ENCODE measurements at regions not wholly inside any gene's neighbourhood (a gene's known extent, or its start where the extent isn't known, plus 50 kb on each side); places are given as distances from the start of the nearest gene placed in this dataset.
"Not testable (repeated sequence)": the region's sequence is repeated elsewhere in the genome, so short reads cannot be mapped to it uniquely, and the experiment has no call there.

- not testable (repeated sequence) for TF ChIP-seq HDGF (IDR thresholded peaks at IDR 0.05); ZNF174 (CRISPR knock-in tag; IDR thresholded peaks at IDR 0.05); ETS1 (conservative IDR thresholded peaks at IDR 0.05; ENCODE audit: control insufficient read depth, low read depth, low read length); CTCF (IDR thresholded peaks at IDR 0.05 in 2 of 3, conservative IDR thresholded peaks at IDR 0.05 in 1 of 3; ENCODE audit: insufficient read depth in 2 of 3, low read depth in 1 of 3, low read length in 3 of 3); ATF7 (IDR thresholded peaks at IDR 0.05); ZBTB2 (IDR thresholded peaks at IDR 0.05); POLR2A (conservative IDR thresholded peaks at IDR 0.05); RAD21 (CRISPR knock-in tag; conservative IDR thresholded peaks at IDR 0.05 in 1 of 2, IDR thresholded peaks at IDR 0.05 in 1 of 2)
Observed at GRCh38 chr21:9688945-9689344, 832.4 kb upstream of the TPTE start.
